ENCODE measurements at regions not wholly inside any gene's neighbourhood (a gene's known extent, or its start where the extent isn't known, plus 50 kb on each side); places are given as distances from the start of the nearest gene placed in this dataset.
"Not testable (repeated sequence)": the region's sequence is repeated elsewhere in the genome, so short reads cannot be mapped to it uniquely, and the experiment has no call there.

DNA sequence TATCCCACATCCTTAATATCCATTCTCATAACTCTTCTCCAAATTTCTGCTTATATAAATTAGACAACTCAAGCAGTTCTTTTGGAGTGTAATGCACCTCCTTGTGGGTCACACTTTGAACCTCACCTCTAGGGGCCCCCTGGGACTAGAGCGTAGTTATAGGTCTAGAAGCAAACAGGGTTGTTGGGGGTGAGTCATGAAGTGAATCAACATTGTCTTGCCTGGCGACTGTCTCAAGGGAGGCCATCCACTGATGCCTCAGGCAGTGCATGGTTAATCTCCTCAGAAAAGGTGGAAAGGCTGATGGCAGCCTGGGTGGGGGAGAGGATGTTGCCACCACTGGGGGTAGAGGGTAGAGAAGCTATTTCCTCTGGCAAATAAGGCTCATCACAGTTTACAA lies 129.1 kb downstream of the TNFRSF21 start:
- DNase-seq: no peak

DNA sequence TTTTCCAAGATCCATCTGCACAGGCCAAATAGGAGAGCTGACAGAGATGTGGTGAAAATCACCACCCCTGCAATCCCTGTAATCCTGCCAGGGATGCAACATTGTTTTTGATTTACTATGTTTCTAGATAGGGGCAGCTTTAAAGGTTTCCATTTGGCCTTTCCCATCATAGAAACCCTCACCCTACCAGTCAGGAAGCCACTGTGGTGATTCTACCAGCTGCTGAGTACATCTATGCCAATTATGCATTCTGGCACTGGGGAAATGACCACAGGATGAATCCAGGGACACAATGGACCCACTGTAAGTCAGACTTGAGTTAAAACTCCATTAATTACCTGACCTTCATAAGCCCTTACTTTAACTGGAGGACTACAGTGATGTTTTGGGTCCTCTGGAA lies 130.4 kb downstream of the TNFRSF21 start:
- no peak for DNase-seq

- DNase-seq: no peak
Observed at GRCh38 chr6:47175656-47176055, 133.5 kb upstream of the ADGRF1 start.

DNA sequence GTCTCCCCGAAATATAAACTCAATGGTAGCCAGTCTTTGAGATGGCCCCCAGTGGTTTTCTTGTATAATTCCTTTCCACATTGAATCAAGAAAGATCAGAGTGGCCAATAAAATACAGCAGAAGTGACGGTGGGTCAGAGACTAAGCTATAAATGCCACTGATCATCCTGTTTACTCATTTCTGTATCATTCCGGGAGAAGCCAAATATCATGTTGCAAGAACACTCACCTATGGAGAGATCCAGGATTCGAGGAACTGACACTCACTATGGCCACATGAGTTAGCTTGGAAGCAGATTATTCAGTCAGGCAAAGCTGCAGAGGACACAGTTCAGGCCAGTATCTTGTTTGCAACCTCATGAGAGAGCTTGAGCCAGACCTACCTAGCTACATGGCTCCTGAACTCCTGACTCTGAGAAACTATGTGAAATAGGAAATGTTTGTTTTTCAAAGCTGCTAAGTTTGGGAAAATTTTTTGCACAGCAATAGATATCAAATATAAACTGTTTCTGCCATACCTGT lies 132.4 kb upstream of the ADGRF1 start:
- no peak for DNase-seq

- not testable (repeated sequence) for DNase-seq
Observed at GRCh38 chr6:47174063-47174462, 131.9 kb upstream of the ADGRF1 start.

DNA sequence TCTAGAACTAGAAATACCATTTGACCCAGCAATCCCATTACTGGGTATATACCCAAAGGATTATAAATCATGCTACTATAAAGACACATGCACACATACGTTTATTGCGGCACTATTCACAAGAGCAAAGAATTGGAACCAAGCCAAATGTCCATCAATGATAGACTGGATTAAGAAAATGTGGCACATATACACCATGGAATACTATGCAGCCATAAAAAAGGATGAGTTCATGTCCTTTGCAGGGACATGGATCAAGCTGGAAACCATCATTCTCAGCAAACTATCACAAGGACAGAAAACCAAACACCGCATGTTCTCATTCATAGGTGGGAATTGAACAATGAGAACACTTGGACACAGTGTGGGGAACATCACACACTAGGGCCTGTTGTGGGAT lies 131.0 kb upstream of the ADGRF1 start:
- not testable (repeated sequence) for DNase-seq

DNA sequence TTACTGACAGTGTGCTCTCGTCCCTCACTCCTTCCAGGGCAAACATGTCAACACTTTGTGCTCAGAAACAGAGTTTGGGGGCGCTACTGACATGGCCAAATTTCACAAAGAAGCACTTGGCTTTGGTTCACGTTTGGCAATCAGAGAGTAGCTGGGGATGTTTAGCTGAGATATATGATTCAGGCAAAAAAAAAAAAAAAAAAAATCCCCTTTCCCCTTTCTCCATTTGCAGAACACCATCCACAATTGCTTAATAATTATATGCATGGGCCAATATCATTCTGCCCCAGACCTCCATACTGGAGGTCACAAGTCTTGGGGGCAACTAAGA lies 128.4 kb upstream of the ADGRF1 start:
- no peak for DNase-seq

GRCh38 chr6:47169785-47170616 lies 127.9 kb upstream of the ADGRF1 start:
- no peak for DNase-seq

- no peak for DNase-seq
Observed at GRCh38 chr6:47168180-47168579, 126.0 kb upstream of the ADGRF1 start.

GRCh38 chr6:47165918-47166317 lies 123.8 kb upstream of the ADGRF1 start:
- DNase-seq: no peak

- DNase-seq: no peak
Observed at GRCh38 chr6:47164877-47165276, 122.7 kb upstream of the ADGRF1 start.

DNA sequence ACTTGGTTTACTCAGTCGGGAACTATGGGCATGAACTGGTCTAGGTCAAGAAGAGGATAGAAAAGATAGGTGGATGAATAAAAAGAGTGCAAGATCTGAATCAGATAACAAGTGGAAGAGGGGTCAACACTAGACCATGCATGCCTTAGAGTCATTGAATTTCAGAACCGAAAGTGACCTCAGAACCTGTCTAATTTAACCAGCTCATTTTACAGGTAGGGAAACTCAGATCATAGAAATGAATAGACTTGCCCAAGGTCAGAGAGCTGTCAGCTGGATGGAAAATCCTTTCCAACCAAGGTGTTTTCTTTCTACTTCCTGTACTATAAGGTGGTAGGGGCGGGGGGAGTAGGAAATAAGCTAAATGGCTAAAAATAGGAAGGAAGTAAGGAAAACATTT lies 121.4 kb upstream of the ADGRF1 start:
- no peak for DNase-seq

- no peak for DNase-seq
Observed at GRCh38 chr6:47162793-47163192, 120.7 kb upstream of the ADGRF1 start.

GRCh38 chr6:47162231-47162630 lies 120.1 kb upstream of the ADGRF1 start:
- no peak for DNase-seq

- DNase-seq: no peak
Observed at GRCh38 chr6:47161176-47161687, 119.1 kb upstream of the ADGRF1 start.

DNA sequence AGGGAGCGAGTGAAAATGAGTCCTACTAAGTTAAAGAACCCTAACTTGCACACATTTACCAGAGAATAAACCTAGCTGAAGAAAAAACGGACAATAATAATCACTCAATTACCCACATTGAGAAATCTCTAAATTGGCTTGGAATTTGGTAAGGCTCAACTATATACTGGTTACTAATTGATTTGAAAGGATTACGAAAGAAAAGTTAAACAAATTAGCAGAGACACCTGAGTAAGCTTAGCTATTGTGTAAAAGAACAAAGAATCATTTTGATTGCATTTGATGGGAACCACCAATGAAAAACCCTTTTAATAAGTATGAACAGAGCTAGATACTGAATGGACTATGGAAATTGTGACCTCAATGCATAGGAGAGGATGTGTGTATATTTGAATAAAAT lies 118.6 kb upstream of the ADGRF1 start:
- DNase-seq: no peak

DNA sequence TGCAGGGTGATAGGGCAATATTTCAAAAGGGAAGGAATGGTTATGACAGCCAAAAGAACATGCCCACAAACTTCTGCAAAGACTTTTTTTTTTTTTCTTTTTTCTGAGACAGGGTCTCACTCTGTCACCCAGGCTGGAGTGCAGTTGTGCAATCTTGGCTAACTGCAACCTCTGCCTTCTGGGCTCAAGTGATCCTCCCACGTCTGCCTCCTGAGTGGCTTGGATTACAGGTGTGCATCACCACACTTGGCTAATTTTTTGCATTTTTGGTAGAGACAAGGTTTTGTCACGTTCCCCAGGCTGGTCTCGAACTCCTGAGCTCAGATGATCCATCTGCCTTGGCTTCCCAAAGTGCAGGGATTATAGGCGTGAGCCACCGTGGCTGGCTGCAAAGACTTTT lies 117.6 kb upstream of the ADGRF1 start:
- DNase-seq: no peak

- no peak for DNase-seq
Observed at GRCh38 chr6:47157653-47158219, 115.6 kb upstream of the ADGRF1 start.

- DNase-seq: no peak
Observed at GRCh38 chr6:47157063-47157462, 114.9 kb upstream of the ADGRF1 start.

DNA sequence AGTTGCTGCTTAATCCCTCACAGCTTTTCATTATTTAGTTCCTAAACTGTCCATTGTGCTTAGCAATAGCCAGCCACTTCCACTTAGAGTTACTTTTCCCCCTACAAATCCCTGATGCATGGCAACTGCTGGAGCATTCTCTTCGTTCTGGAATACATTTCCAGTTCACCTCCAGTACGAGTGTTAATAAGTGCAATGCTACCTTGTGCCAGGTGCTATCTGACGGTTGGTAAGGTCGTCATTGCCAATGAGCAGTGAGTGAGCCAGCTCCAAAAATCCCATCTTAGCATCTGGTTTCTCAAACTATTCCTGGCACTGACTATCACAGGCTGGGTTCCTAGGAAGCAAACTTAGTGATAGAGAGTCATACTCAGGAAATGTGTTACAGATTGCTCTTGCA lies 114.1 kb upstream of the ADGRF1 start:
- no peak for DNase-seq

DNA sequence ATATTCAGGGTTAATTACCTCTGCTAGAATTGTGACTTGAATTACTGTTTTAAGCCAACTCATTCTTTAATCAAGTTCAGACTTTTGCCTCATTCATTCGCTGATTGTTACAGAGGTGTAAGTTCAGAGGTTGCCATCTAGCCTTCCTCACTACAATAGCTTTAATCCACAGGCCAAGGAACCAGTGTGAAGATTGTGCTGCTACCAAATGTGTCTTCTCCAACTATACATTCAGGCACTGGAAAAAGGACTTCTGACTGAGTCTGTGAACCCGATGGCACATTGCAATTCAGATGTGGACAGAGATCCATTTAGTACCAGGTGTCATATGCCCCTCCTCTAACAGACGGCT lies 111.2 kb upstream of the ADGRF1 start:
- no peak for DNase-seq

- DNase-seq: no peak
Observed at GRCh38 chr6:47152666-47153403, 110.7 kb upstream of the ADGRF1 start.

DNA sequence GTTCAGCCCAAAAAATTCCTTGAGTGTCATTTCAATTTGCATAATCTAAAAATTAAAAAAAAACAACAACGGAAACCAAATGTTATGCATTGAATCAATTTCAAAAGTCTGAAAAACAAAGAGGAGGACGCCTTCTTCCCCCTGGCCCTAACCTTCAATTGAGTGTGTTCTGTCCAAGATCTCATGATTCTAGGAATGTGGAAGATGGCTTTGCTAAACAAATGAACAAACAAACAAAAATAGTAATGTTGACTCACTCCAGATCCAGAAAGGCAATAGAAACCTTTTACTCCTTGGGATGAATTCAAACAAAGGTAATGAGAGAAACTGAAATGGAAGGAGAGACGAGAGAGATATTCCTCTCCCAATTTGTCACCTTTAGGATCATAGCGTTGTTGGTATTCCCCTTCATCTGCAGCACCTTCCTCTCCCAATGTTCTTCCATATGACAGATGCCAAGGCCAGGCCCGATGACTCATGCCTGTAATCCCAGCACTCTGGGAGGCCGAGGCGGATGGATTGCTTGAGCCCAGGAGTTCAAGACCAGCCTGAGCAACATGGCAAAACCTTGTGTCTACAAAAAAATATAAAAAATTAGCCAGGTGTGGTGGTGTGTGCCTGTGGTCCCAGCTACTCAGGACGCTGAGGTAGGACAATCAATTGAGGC lies 109.2 kb upstream of the ADGRF1 start:
- no peak for DNase-seq

Measured in CD4-positive, alpha-beta T cell treated with Interleukin-12 subunit alpha and Interleukin-12 subunit beta, for 1 hour (primary cell).